GM12878 (cell line): ENCODE measurements at regions not wholly inside any gene's neighbourhood (a gene's known extent, or its start where the extent isn't known, plus 50 kb on each side); places are given as distances from the start of the nearest gene placed in this dataset.

ENCODE experiments used
- BMI1 ChIP-seq: fragments of 450-650 bp; IDR thresholded peaks from 2 replicates; pipeline ENCODE4 v1.6.1; 2016; ENCODE audit warnings: mild to moderate bottlenecking, moderate library complexity, borderline replicate concordance
- CUX1 ChIP-seq: IDR thresholded peaks from 2 replicates; pipeline ENCODE4 v1.6.1; 2012; ENCODE audit warnings: improper control_type of control experiment, low read depth, low read length; ENCODE audit not compliant: insufficient replicate concordance
- IKZF1 ChIP-seq: fragments of 450-650 bp; conservative IDR thresholded peaks from 2 replicates; pipeline ENCODE4 v1.6.1; 2017; ENCODE audit warnings: antibody characterized with exemption, mild to moderate bottlenecking
- NBN ChIP-seq: fragments of 450-650 bp; IDR thresholded peaks from 2 replicates; pipeline ENCODE4 v1.6.1; 2016
- RELB ChIP-seq: fragments of 450-650 bp; IDR thresholded peaks from 2 replicates; pipeline ENCODE4 v1.6.1; 2017; ENCODE audit warnings: low read depth, mild to moderate bottlenecking, moderate library complexity
- TAF1 ChIP-seq: IDR thresholded peaks from 2 replicates; pipeline ENCODE4 v1.6.1; 2011; ENCODE audit warnings: mild to moderate bottlenecking, low read depth, low read length, borderline replicate concordance
- ZNF622 ChIP-seq: fragments of 450-650 bp; IDR thresholded peaks from 2 replicates; pipeline ENCODE4 v1.6.1; 2017; ENCODE audit warnings: mild to moderate bottlenecking, inconsistent platforms

GRCh38 chr4:176575141-176575730 lies 217.5 kb downstream of the VEGFC start (continued):
- TF ChIP-seq CUX1 (no peak), RELB (no peak), NBN (no peak), ZNF622 (no peak), IKZF1 (no peak), TAF1 (no peak), BMI1 (no peak)
